HL-60 (cell line): ENCODE measurements at regions not wholly inside any gene's neighbourhood (a gene's known extent, or its start where the extent isn't known, plus 50 kb on each side); places are given as distances from the start of the nearest gene placed in this dataset.

Experiments used
- DNase-seq, 2 experiments: peaks; one replicate each; pipeline ENCODE4 v3.0.0-alpha.2; 2010 to 2020; ENCODE audit warnings: low read depth in 1 of 2, low spot score in 1 of 2
- H3K27ac ChIP-seq: fragments of 250-450 bp; sonication (Bioruptor Pico); replicated peaks from 2 replicates; pipeline ENCODE4 v1.5.1; 2020; ENCODE audit warnings: mild to moderate bottlenecking, moderate library complexity
- H3K27me3 ChIP-seq: fragments of 250-450 bp; sonication (Bioruptor Pico); 2 replicates; pipeline ENCODE4 v1.5.1; 2021; ENCODE audit warnings: mild to moderate bottlenecking, moderate library complexity; ENCODE audit not compliant: insufficient read depth, poor library complexity, severe bottlenecking
- H3K4me3 ChIP-seq: replicated peaks from 2 replicates; pipeline ENCODE4 v1.5.1; 2011; ENCODE audit warnings: mild to moderate bottlenecking, control low read depth, low read length; ENCODE audit not compliant: insufficient read depth
- CTCF ChIP-seq: IDR thresholded peaks from one replicate; pipeline ENCODE4 v1.5.1; 2011; ENCODE audit warnings: low read length, control low read depth, inconsistent platforms; ENCODE audit not compliant: insufficient read depth
- GABPA ChIP-seq: IDR thresholded peaks from 2 replicates; pipeline ENCODE4 v1.6.1; 2012; ENCODE audit warnings: low read depth
- POLR2AphosphoS5 ChIP-seq: IDR thresholded peaks from 2 replicates; pipeline ENCODE4 v1.6.1; 2012; ENCODE audit warnings: low read depth
- SPI1 ChIP-seq: IDR thresholded peaks from 2 replicates; pipeline ENCODE4 v1.6.1; 2012; ENCODE audit warnings: low read depth, mild to moderate bottlenecking, borderline replicate concordance
- TF ChIP-seq, protein P1 (sequence below): IDR thresholded peaks from 2 replicates; pipeline ENCODE4 v1.6.1; 2012; ENCODE audit warnings: low read depth; ENCODE audit not compliant: insufficient replicate concordance

DNA sequence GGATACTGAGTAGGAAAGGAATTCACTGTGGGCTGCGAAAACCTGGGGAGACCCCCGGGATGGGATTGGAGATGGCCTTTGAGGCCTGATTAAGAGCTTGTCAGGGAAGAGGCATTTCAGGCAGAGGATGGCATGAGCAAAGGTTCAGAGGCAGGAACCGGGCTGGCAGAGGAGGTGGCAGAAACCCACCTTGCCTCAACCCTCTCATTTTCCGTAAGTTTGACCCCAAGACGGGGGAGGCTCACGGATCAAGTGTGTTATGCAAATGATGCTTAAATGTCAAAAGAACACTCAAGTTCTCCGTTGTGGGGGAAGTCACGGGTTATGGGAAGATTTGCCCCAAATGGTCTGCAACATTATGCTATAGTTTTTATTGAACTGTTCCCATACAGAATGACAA is 88.3 kb downstream of the MYCN start:
- no peak for DNase-seq
- TF ChIP-seq CTCF: no peak
- no peak for TF ChIP-seq SPI1
- TF ChIP-seq, protein P1, sequence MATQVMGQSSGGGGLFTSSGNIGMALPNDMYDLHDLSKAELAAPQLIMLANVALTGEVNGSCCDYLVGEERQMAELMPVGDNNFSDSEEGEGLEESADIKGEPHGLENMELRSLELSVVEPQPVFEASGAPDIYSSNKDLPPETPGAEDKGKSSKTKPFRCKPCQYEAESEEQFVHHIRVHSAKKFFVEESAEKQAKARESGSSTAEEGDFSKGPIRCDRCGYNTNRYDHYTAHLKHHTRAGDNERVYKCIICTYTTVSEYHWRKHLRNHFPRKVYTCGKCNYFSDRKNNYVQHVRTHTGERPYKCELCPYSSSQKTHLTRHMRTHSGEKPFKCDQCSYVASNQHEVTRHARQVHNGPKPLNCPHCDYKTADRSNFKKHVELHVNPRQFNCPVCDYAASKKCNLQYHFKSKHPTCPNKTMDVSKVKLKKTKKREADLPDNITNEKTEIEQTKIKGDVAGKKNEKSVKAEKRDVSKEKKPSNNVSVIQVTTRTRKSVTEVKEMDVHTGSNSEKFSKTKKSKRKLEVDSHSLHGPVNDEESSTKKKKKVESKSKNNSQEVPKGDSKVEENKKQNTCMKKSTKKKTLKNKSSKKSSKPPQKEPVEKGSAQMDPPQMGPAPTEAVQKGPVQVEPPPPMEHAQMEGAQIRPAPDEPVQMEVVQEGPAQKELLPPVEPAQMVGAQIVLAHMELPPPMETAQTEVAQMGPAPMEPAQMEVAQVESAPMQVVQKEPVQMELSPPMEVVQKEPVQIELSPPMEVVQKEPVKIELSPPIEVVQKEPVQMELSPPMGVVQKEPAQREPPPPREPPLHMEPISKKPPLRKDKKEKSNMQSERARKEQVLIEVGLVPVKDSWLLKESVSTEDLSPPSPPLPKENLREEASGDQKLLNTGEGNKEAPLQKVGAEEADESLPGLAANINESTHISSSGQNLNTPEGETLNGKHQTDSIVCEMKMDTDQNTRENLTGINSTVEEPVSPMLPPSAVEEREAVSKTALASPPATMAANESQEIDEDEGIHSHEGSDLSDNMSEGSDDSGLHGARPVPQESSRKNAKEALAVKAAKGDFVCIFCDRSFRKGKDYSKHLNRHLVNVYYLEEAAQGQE: no peak
- TF ChIP-seq GABPA: no peak
- no peak for TF ChIP-seq POLR2AphosphoS5
- Histone ChIP-seq H3K27ac (no peak overlapping the region), H3K27me3 (no peaks in the 10 kb centered on the region), H3K4me3 (no peak overlapping the region)

- DNase-seq: no peak
- Histone ChIP-seq H3K4me3 (no peak overlapping the region), H3K27me3 (no peaks in the 10 kb centered on the region), H3K27ac (no peak overlapping the region)
- no peak for TF ChIP-seq CTCF
- TF ChIP-seq, protein P1: no peak
Observed at GRCh38 chr2:16026816-16027501, 86.6 kb downstream of the MYCN start.

DNA sequence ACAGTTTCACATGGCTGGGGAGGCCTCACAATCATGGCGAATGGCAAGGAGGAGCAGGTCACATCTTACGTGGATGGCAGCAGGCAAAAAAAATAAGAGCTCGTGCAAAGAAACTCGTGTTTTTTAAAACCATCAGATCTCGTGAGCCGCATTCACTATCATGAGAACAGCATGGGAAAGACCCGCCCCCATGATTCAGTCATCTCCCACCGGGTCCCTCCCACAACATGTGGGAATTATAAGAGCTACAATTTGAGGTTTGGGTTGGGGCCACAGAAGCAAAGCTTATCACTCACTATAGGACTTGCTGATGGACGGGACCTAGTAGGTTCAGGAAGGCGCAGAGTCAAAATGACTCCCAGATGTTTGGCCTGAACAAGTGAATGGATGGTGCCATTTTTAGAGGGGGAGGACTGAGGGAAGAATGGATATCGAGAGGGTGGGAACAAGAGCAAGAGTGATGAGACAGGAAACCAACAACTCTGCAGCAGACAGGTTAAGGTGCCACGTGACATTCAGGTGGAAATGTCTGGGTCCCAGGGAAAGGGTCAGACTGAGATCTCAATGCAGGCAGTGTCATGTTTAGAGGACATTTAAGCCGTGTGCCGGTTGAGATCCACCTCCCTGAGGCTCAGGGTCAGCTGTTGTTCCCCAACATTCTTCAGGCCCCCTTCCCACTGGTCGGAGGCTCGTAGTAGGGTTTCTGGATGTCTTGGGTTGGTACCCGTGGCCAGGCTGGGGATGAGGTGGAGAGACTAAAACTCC is 85.7 kb downstream of the MYCN start:
- no peak overlapping the region for H3K27ac ChIP-seq
- DNase-seq: no peak
- no peak for TF ChIP-seq POLR2AphosphoS5
- TF ChIP-seq CTCF: no peak
- TF ChIP-seq, protein P1: no peak
- TF ChIP-seq SPI1: no peak
- no peak for TF ChIP-seq GABPA
- H3K4me3 ChIP-seq: no peak overlapping the region
- H3K27me3 ChIP-seq: no peaks in the 10 kb centered on the region
